NT2/D1 (cell line): ENCODE measurements at regions not wholly inside any gene's neighbourhood (a gene's known extent, or its start where the extent isn't known, plus 50 kb on each side); places are given as distances from the start of the nearest gene placed in this dataset.

Source experiments
- SUZ12 ChIP-seq: IDR thresholded peaks from 2 replicates; pipeline ENCODE4 v1.6.1; 2011; ENCODE audit not compliant: insufficient read length, insufficient read depth; ENCODE audit errors: extremely low read depth
- YY1 ChIP-seq: IDR thresholded peaks from 2 replicates; pipeline ENCODE4 v1.6.1; 2011; ENCODE audit not compliant: insufficient read length, insufficient read depth

DNA sequence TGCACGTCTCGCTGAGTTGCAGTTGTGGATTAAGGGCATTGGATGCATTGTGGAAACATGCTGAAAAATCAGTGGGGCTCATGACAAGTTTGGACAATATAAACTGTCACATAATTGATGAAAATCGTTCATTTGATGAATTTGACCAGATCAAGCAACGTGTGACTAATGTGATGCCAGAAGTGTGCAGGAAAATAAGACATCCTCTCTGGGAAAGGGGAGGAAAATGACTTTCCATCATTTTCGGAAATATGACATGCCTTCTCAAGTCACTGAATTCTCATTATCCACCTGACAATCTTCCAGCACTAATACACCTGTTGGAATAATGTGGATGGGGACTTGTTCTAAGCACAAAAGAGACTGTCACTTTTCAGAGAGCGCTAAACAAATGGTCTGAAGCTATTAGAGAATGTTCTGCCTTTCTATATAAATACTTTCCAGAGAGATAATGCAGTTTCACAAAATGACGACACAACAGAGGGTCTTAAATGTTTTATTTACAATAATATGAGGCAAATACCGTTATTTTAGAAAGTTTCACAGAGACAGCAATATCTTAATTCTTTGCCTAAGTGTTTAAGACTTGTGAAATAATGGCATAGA lies 1741.9 kb upstream of the RAG2 start:
- TF ChIP-seq SUZ12, result no peak
- TF ChIP-seq YY1, result no peak
